ENCODE measurements at regions not wholly inside any gene's neighbourhood (a gene's known extent, or its start where the extent isn't known, plus 50 kb on each side); places are given as distances from the start of the nearest gene placed in this dataset.

- H3K4me2 ChIP-seq (ENCODE audit: control insufficient read depth, extremely low read depth, insufficient read depth, low read depth, low read length): no peak overlapping the region
- H3K27me3 ChIP-seq (ENCODE audit: control insufficient read depth, extremely low read depth, insufficient read depth, low read length): no peaks in the 10 kb centered on the region
- no peaks in the 10 kb centered on the region for H3K9me3 ChIP-seq (ENCODE audit: control insufficient read depth, low read depth, low read length)
- FAIRE-seq (no peak), DNase-seq (ENCODE audit: low read depth, low spot score) (no peak)
- H2AFZ ChIP-seq (ENCODE audit: control insufficient read depth, low read length): no peak overlapping the region
- H3K79me2 ChIP-seq (ENCODE audit: control insufficient read depth, insufficient read depth, low read length): no peaks in the 10 kb centered on the region
- no peak overlapping the region for H3K27ac ChIP-seq (ENCODE audit: control insufficient read depth, insufficient read depth, low read length)
- no peaks in the 10 kb centered on the region for H3K4me1 ChIP-seq (ENCODE audit: control insufficient read depth, extremely low read depth, insufficient read depth, low read length)
- no peak overlapping the region for H3K9ac ChIP-seq (ENCODE audit: control insufficient read depth, extremely low read depth, insufficient read depth, low read length)
- H4K20me1 ChIP-seq (ENCODE audit: control insufficient read depth, extremely low read depth, insufficient read depth, low read length): no peaks in the 10 kb centered on the region
- no peaks in the 10 kb centered on the region for H3K9me1 ChIP-seq (ENCODE audit: control insufficient read depth, extremely low read depth, insufficient read depth, low read length)
- no peak overlapping the region for H3K4me3 ChIP-seq (ENCODE audit: control insufficient read depth in 2 of 3, extremely low read depth in 1 of 3, insufficient read depth in 2 of 3, low read depth in 1 of 3, low read length in 3 of 3)
- TF ChIP-seq CTCF (optimal IDR thresholded peaks at IDR 0.05 in 1 of 3, IDR thresholded peaks at IDR 0.05 in 1 of 3, conservative IDR thresholded peaks at IDR 0.05 in 1 of 3; ENCODE audit: extremely low read depth in 1 of 3, insufficient read depth in 2 of 3, low read length in 3 of 3): no peak
- no peak for TF ChIP-seq EZH2 (IDR thresholded peaks at IDR 0.05; ENCODE audit: low read length)
- no peaks in the 10 kb centered on the region for H3K36me3 ChIP-seq (ENCODE audit: control insufficient read depth in 2 of 2, extremely low read depth in 1 of 2, insufficient read depth in 2 of 2, low read length in 2 of 2)
- dilution Hi-C loops (cut with MboI; ENCODE audit: extremely low pct_ligation_motif_present, low sequenced_read_pairs): no loop called here
Measured at GRCh38 chr18:71405169-71405809, 1116.4 kb downstream of the SOCS6 start.

- no peak overlapping the region for H3K4me2 ChIP-seq (ENCODE audit: control insufficient read depth, extremely low read depth, insufficient read depth, low read depth, low read length)
- DNase-seq (ENCODE audit: low read depth, low spot score): no peak
- H3K4me3 ChIP-seq (ENCODE audit: control insufficient read depth in 2 of 3, extremely low read depth in 1 of 3, insufficient read depth in 2 of 3, low read depth in 1 of 3, low read length in 3 of 3): no peak overlapping the region
- H3K4me1 ChIP-seq (ENCODE audit: control insufficient read depth, extremely low read depth, insufficient read depth, low read length): no peaks in the 10 kb centered on the region
- no peaks in the 10 kb centered on the region for H3K9me3 ChIP-seq (ENCODE audit: control insufficient read depth, low read depth, low read length)
- dilution Hi-C loops (cut with MboI; ENCODE audit: extremely low pct_ligation_motif_present, low sequenced_read_pairs): no loop called here
- FAIRE-seq: no peak
- no peaks in the 10 kb centered on the region for H4K20me1 ChIP-seq (ENCODE audit: control insufficient read depth, extremely low read depth, insufficient read depth, low read length)
- no peak overlapping the region for H3K27ac ChIP-seq (ENCODE audit: control insufficient read depth, insufficient read depth, low read length)
- H3K9ac ChIP-seq (ENCODE audit: control insufficient read depth, extremely low read depth, insufficient read depth, low read length): no peak overlapping the region
- no peaks in the 10 kb centered on the region for H3K9me1 ChIP-seq (ENCODE audit: control insufficient read depth, extremely low read depth, insufficient read depth, low read length)
- no peak for TF ChIP-seq EZH2 (IDR thresholded peaks at IDR 0.05; ENCODE audit: low read length)
- TF ChIP-seq CTCF (optimal IDR thresholded peaks at IDR 0.05 in 1 of 3, IDR thresholded peaks at IDR 0.05 in 1 of 3, conservative IDR thresholded peaks at IDR 0.05 in 1 of 3; ENCODE audit: extremely low read depth in 1 of 3, insufficient read depth in 2 of 3, low read length in 3 of 3): no peak
- H3K27me3 ChIP-seq (ENCODE audit: control insufficient read depth, extremely low read depth, insufficient read depth, low read length): no peaks in the 10 kb centered on the region
- no peaks in the 10 kb centered on the region for H3K79me2 ChIP-seq (ENCODE audit: control insufficient read depth, insufficient read depth, low read length)
- no peak overlapping the region for H2AFZ ChIP-seq (ENCODE audit: control insufficient read depth, low read length)
- H3K36me3 ChIP-seq (ENCODE audit: control insufficient read depth in 2 of 2, extremely low read depth in 1 of 2, insufficient read depth in 2 of 2, low read length in 2 of 2): no peaks in the 10 kb centered on the region
Measured at GRCh38 chr18:71403501-71403900, 1114.7 kb downstream of the SOCS6 start.
